Lower lobe of right lung (tissue), 2 donors: ENCODE measurements at regions not wholly inside any gene's neighbourhood (a gene's known extent, or its start where the extent isn't known, plus 50 kb on each side); places are given as distances from the start of the nearest gene placed in this dataset.
A peak's percentile ranks its signal among the peaks of the same experiment; 100 is the strongest.
"Not testable (repeated sequence)": the region's sequence is repeated elsewhere in the genome, so short reads cannot be mapped to it uniquely, and the experiment has no call there.

Experiments used
- ATAC-seq, 2 donors: fragments of 200-7000 bp; cut with Tn5 transposase; one replicate each; pipeline ENCODE4 v1.9.1; 2020 to 2022; ENCODE audit warnings: mild to moderate bottlenecking in 2 of 2, moderate library complexity in 2 of 2
- DNase-seq: peaks from one replicate; pipeline ENCODE4 v3.0.0-alpha.2; 2020
- H3K27ac ChIP-seq: fragments of 200-600 bp; one replicate; pipeline ENCODE4 v1.8.0; 2022
- H3K27me3 ChIP-seq: fragments of 200-600 bp; one replicate; pipeline ENCODE4 v1.8.0; 2022; ENCODE audit warnings: low read depth
- H3K36me3 ChIP-seq: fragments of 200-600 bp; one replicate; pipeline ENCODE4 v1.8.0; 2022; ENCODE audit warnings: mild to moderate bottlenecking
- H3K4me1 ChIP-seq: fragments of 200-600 bp; one replicate; pipeline ENCODE4 v1.8.0; 2022
- H3K4me3 ChIP-seq: fragments of 200-600 bp; one replicate; pipeline ENCODE4 v1.8.0; 2022; ENCODE audit warnings: mild to moderate bottlenecking
- H3K9me3 ChIP-seq: fragments of 200-600 bp; one replicate; pipeline ENCODE4 v1.8.0; 2022
- intact Hi-C: fragments of 100-400 bp; cut with DNase I; formaldehyde crosslinking; loops from one replicate; pipeline ENCODE4 v1.11.0; 2022
- TF ChIP-seq, protein P1 (sequence below): fragments of 200-600 bp; IDR thresholded peaks from one replicate; pipeline ENCODE4 v1.8.0; 2022; ENCODE audit warnings: antibody characterized with exemption, mild to moderate bottlenecking
- donor health status: DM: no; HTN: yes; CAD: no; lungs with severe emphysema.

DNA sequence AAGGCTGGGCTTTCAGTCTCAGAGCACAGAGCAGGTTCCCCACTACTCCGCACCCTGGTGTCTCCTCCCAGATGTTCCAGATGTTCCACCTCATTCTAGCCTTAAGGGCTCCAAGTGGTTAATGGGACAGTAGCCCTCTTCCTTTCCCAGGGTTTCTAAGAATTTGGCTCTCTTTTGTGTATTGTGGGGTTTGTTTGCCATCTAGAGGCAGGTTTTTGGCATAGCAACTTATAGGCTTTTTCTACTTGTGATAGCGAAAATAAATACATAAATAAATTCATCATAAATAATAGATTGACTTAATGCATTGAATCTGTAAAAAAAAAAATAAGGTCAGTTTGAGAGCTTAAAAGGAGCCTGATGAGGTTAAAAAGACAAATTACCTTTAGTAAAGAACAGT, 86.1 kb upstream of the XKR3 start:
- not testable (repeated sequence) for H3K9me3 ChIP-seq, ATAC-seq, H3K4me3 ChIP-seq, DNase-seq, H3K36me3 ChIP-seq, H3K4me1 ChIP-seq, H3K27me3 ChIP-seq, H3K27ac ChIP-seq
- TF ChIP-seq, protein P1, sequence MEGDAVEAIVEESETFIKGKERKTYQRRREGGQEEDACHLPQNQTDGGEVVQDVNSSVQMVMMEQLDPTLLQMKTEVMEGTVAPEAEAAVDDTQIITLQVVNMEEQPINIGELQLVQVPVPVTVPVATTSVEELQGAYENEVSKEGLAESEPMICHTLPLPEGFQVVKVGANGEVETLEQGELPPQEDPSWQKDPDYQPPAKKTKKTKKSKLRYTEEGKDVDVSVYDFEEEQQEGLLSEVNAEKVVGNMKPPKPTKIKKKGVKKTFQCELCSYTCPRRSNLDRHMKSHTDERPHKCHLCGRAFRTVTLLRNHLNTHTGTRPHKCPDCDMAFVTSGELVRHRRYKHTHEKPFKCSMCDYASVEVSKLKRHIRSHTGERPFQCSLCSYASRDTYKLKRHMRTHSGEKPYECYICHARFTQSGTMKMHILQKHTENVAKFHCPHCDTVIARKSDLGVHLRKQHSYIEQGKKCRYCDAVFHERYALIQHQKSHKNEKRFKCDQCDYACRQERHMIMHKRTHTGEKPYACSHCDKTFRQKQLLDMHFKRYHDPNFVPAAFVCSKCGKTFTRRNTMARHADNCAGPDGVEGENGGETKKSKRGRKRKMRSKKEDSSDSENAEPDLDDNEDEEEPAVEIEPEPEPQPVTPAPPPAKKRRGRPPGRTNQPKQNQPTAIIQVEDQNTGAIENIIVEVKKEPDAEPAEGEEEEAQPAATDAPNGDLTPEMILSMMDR: peak; percentile 6
- intact Hi-C loops: loop anchor here (10.0 kb wide), 1 partner anchor 143 kb away; no protein-coding TSS in a partner anchor

DNA sequence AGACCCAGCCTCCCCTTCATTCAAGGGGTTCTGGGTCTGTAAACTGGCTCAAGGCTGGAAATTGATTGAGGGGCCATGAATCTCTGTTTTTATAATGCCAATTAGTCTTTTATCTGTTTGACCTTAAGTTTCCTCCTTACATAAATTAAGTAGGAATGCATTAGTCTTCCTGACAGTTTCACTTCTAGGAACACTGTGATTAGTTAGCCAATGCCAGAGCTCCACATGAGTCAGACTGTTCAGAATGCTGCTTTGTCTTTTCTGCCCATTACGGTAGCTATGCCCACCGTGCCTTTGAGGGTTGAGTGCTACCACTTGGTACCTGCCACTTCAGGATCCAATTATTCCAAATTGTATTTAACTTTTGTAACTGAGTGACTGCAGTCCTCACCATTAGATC, 76.8 kb upstream of the XKR3 start:
- H3K9me3 ChIP-seq, H3K4me3 ChIP-seq, ATAC-seq, H3K4me1 ChIP-seq, H3K27ac ChIP-seq, H3K27me3 ChIP-seq, intact Hi-C loops, DNase-seq, H3K36me3 ChIP-seq: not testable (repeated sequence)

DNA sequence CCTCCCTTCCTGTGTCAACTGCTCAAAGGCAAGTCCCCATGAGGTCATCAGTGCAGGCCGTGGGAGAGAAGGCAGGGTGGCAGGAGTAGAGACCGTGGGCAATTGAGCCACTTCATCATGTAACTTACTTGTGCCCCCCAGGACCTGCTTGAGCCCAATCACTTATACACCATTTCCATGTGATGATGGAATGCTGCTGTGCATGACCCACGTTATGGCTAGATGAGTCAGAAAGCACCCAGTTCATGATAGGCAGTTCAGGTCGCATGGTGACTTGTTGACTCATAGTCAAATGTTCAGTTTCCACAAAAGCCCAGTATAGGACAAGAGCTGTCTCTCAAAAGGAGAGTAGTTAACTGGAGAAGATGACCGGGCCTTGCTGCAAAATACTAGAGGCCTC, 76.4 kb upstream of the XKR3 start:
- intact Hi-C loops, H3K4me3 ChIP-seq, H3K36me3 ChIP-seq, ATAC-seq, H3K9me3 ChIP-seq, H3K4me1 ChIP-seq, H3K27me3 ChIP-seq, DNase-seq, H3K27ac ChIP-seq: not testable (repeated sequence)

DNA sequence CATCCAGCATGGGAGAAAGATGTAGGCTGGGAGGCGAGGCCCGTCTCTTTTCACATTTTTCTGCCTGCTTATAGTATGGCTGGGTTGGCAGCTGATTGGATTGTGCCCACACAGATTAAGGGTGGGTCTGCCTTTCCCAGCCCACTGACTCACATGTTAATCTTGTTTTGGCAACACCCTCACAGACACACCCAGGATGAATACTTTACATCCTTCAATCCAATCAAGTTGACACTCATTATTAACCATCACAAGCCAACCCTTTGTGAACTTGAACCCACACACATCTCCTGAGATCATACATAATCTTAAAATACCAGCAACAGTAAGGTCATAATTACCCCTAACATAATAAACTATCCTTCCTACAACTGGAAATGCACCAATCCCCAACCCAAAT, 74.1 kb upstream of the XKR3 start:
- DNase-seq, H3K36me3 ChIP-seq, H3K4me3 ChIP-seq, H3K9me3 ChIP-seq, H3K4me1 ChIP-seq, intact Hi-C loops, ATAC-seq, H3K27me3 ChIP-seq, H3K27ac ChIP-seq: not testable (repeated sequence)

DNA sequence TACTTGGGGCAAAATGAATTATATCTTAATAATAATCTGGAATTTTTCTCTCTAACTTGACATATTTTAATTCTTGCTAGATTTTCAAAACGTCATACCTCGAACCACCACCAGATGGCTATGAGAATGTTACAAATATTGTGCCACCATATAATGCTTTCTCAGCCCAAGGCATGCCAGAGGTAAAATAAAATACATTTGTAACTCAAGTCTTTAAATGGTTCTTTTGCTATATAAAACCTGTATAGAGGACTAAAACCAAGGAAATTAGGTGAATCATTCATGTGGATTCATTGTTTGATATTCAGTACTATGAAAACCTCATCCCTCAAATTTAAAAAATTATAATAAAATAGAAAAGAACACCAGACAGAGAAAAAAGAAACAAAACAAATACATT, 72.2 kb upstream of the XKR3 start:
- H3K36me3 ChIP-seq, ATAC-seq, H3K4me1 ChIP-seq, intact Hi-C loops, H3K9me3 ChIP-seq, H3K27ac ChIP-seq, DNase-seq, H3K4me3 ChIP-seq, H3K27me3 ChIP-seq: not testable (repeated sequence)

DNA sequence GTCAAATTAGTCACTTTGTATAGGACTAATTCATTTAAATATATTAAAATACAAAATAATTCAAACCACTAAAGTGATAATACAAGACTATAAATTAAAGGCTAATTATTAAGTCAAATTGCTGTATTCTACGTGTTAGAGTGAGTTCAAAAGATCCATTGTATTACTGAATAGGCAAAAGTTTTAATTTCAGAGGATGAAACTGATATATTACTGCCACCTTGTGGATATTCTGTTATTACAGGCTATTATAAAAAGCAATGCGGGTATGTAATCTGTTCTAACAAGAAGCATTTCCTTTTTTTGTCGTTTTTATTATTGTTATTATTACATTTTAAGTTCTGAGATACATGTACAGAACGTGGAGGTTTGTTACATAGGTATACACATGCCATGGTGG, 66.7 kb upstream of the XKR3 start:
- ATAC-seq, H3K4me1 ChIP-seq, intact Hi-C loops, DNase-seq, H3K36me3 ChIP-seq, H3K9me3 ChIP-seq, H3K27me3 ChIP-seq, H3K4me3 ChIP-seq, H3K27ac ChIP-seq: not testable (repeated sequence)
- TF ChIP-seq, protein P1: peak; percentile 41

DNA sequence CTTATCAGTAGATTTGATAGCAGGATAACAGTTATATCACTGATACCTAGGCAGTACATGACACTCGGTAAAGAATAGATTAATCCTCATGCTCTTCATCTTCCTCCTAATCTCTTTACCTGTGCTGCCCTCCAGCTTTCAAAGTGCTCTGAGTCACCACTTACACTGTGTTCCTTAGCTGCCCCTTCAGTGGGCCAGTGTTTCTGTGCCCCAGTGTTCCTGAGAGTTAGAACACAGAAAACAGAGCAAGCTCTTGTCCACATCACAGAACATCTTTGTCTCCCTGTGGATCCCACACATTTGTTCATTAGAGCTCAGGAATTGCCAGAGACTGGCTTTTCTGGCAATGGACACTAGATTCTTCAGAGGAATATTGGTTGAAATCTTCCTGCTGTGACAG, 51.1 kb upstream of the XKR3 start:
- DNase-seq, H3K4me3 ChIP-seq, intact Hi-C loops, H3K36me3 ChIP-seq, H3K4me1 ChIP-seq, ATAC-seq, H3K27me3 ChIP-seq, H3K9me3 ChIP-seq, H3K27ac ChIP-seq: not testable (repeated sequence)
